ENCODE measurements at regions not wholly inside any gene's neighbourhood (a gene's known extent, or its start where the extent isn't known, plus 50 kb on each side); places are given as distances from the start of the nearest gene placed in this dataset.

DNA sequence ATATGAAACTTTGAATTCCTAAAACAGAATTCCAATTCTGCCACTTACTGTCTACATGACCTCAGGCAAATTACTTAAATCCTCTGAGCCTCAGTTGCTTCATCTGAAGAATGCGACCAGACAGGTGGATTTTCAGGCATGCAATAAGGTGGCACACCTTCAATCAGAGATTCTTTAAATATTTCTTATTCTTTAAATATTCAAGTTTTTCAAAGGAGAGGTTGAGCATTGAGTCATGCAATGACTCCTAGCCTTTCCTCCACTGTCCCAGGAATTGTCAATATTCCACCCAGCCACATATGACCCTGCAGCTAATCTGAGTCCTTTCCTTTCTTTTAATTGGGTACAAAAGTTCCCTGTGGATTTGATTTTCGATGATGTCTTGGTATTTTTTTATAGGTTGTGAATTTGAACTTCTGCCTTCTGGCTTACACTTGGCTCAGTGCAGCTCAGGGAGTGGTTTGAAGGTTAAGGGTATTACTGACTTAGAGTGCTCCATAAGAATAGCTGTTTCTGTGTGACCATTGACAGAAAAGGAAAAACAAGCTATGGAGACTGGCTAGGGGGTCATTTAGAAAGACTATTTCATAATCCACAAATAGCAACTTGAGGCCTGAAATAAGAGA lies 52.2 kb upstream of the PRDX6 start:
- TF ChIP-seq RFX5 (IDR thresholded peaks at IDR 0.05; ENCODE audit: low read depth, low read length) = peak; percentile 61; the same call in 1 of the 2 replicates
- TF ChIP-seq, protein P1, sequence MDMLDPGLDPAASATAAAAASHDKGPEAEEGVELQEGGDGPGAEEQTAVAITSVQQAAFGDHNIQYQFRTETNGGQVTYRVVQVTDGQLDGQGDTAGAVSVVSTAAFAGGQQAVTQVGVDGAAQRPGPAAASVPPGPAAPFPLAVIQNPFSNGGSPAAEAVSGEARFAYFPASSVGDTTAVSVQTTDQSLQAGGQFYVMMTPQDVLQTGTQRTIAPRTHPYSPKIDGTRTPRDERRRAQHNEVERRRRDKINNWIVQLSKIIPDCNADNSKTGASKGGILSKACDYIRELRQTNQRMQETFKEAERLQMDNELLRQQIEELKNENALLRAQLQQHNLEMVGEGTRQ (IDR thresholded peaks at IDR 0.05; ENCODE audit: low read depth, low read length) = no peak
- TF ChIP-seq CEBPB (IDR thresholded peaks at IDR 0.05; ENCODE audit: low read depth, low read length) = no peak
- TF ChIP-seq RAD21 (IDR thresholded peaks at IDR 0.05; ENCODE audit: low read length) = no peak
- TF ChIP-seq, protein P2, sequence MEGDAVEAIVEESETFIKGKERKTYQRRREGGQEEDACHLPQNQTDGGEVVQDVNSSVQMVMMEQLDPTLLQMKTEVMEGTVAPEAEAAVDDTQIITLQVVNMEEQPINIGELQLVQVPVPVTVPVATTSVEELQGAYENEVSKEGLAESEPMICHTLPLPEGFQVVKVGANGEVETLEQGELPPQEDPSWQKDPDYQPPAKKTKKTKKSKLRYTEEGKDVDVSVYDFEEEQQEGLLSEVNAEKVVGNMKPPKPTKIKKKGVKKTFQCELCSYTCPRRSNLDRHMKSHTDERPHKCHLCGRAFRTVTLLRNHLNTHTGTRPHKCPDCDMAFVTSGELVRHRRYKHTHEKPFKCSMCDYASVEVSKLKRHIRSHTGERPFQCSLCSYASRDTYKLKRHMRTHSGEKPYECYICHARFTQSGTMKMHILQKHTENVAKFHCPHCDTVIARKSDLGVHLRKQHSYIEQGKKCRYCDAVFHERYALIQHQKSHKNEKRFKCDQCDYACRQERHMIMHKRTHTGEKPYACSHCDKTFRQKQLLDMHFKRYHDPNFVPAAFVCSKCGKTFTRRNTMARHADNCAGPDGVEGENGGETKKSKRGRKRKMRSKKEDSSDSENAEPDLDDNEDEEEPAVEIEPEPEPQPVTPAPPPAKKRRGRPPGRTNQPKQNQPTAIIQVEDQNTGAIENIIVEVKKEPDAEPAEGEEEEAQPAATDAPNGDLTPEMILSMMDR (conservative IDR thresholded peaks at IDR 0.05; ENCODE audit: low read depth, low read length) = no peak
- no peak for TF ChIP-seq POLR2A (IDR thresholded peaks at IDR 0.05; ENCODE audit: low read depth, low read length)
- TF ChIP-seq, protein P3, sequence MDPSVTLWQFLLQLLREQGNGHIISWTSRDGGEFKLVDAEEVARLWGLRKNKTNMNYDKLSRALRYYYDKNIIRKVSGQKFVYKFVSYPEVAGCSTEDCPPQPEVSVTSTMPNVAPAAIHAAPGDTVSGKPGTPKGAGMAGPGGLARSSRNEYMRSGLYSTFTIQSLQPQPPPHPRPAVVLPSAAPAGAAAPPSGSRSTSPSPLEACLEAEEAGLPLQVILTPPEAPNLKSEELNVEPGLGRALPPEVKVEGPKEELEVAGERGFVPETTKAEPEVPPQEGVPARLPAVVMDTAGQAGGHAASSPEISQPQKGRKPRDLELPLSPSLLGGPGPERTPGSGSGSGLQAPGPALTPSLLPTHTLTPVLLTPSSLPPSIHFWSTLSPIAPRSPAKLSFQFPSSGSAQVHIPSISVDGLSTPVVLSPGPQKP (IDR thresholded peaks at IDR 0.05; ENCODE audit: borderline replicate concordance, low read depth, low read length) = no peak

Data from IMR-90 (cell line).